Right atrium auricular region (tissue), 2 donors: ENCODE measurements at regions not wholly inside any gene's neighbourhood (a gene's known extent, or its start where the extent isn't known, plus 50 kb on each side); places are given as distances from the start of the nearest gene placed in this dataset.
"Not testable (repeated sequence)": the region's sequence is repeated elsewhere in the genome, so short reads cannot be mapped to it uniquely, and the experiment has no call there.

Experiments
- DNase-seq: peaks from one replicate; pipeline ENCODE4 v3.0.0-alpha.2; 2019; ENCODE audit warnings: low spot score
- H3K27ac ChIP-seq, 2 donors: fragments of 200-600 bp; sonication (generic); 1 replicate in 1 of 2; 2 replicates in 1 of 2; pipeline ENCODE4 v1.5.1; 2016 to 2019
- H3K27me3 ChIP-seq, 2 donors: fragments of 200-600 bp; sonication (generic); one replicate each; pipeline versions ENCODE4 v1.5.1 to v1.6.0; 2017 to 2019
- H3K36me3 ChIP-seq: fragments of 200-600 bp; sonication (generic); one replicate; pipeline ENCODE4 v1.5.1; 2016
- H3K4me1 ChIP-seq, 2 donors: fragments of 200-600 bp; sonication (generic); one replicate each; pipeline versions ENCODE4 v1.5.1 to v1.6.0; 2017 to 2019
- H3K4me3 ChIP-seq, 2 donors: fragments of 200-600 bp; sonication (generic); 1 replicate in 1 of 2; 2 replicates in 1 of 2; pipeline ENCODE4 v1.5.1; 2017 to 2019; ENCODE audit warnings: mild to moderate bottlenecking in 1 of 2, moderate library complexity in 1 of 2
- H3K9me3 ChIP-seq, 2 donors: fragments of 200-600 bp; sonication (generic); one replicate each; pipeline ENCODE4 v1.5.1; 2019
- CTCF ChIP-seq, 2 donors: fragments of 200-600 bp; sonication (generic); IDR thresholded peaks; one replicate each; pipeline ENCODE4 v1.5.1; 2019; ENCODE audit warnings: antibody characterized with exemption in 2 of 2

GRCh38 chr22:12613199-12613598 is 2914.8 kb upstream of the OR11H1 start:
- no peak for DNase-seq
- no peaks in the 10 kb centered on the region for H3K36me3 ChIP-seq
- no peak overlapping the region for H3K27ac ChIP-seq
- TF ChIP-seq CTCF (IDR thresholded peaks at IDR 0.05), result no peak
- H3K4me1 ChIP-seq, result no peaks in the 10 kb centered on the region
- H3K27me3 ChIP-seq, result no peaks in the 10 kb centered on the region
- no peak overlapping the region for H3K4me3 ChIP-seq
- no peaks in the 10 kb centered on the region for H3K9me3 ChIP-seq

GRCh38 chr22:12613907-12614306 is 2914.1 kb upstream of the OR11H1 start:
- H3K36me3 ChIP-seq, H3K9me3 ChIP-seq, DNase-seq, H3K27me3 ChIP-seq, H3K27ac ChIP-seq, H3K4me3 ChIP-seq, H3K4me1 ChIP-seq: not testable (repeated sequence)

GRCh38 chr22:12626894-12627293 is 2901.1 kb upstream of the OR11H1 start:
- not testable (repeated sequence) for H3K27me3 ChIP-seq, H3K36me3 ChIP-seq, H3K9me3 ChIP-seq, DNase-seq, H3K4me3 ChIP-seq, H3K27ac ChIP-seq, H3K4me1 ChIP-seq

- H3K27ac ChIP-seq, H3K27me3 ChIP-seq, H3K4me1 ChIP-seq, H3K4me3 ChIP-seq, H3K36me3 ChIP-seq, DNase-seq, H3K9me3 ChIP-seq: not testable (repeated sequence)
Observed at GRCh38 chr22:12629815-12630214, 2898.2 kb upstream of the OR11H1 start.

GRCh38 chr22:12630965-12631364 is 2897.0 kb upstream of the OR11H1 start:
- DNase-seq, H3K27ac ChIP-seq, H3K9me3 ChIP-seq, H3K4me1 ChIP-seq, H3K36me3 ChIP-seq, H3K4me3 ChIP-seq, H3K27me3 ChIP-seq: not testable (repeated sequence)

- H3K4me3 ChIP-seq, H3K27ac ChIP-seq, H3K36me3 ChIP-seq, H3K4me1 ChIP-seq, H3K27me3 ChIP-seq, DNase-seq, H3K9me3 ChIP-seq: not testable (repeated sequence)
Observed at GRCh38 chr22:12637566-12638166, 2890.3 kb upstream of the OR11H1 start.

GRCh38 chr22:12638319-12638718 is 2889.7 kb upstream of the OR11H1 start:
- not testable (repeated sequence) for H3K4me3 ChIP-seq, H3K27ac ChIP-seq, H3K9me3 ChIP-seq, H3K4me1 ChIP-seq, DNase-seq, H3K36me3 ChIP-seq, H3K27me3 ChIP-seq
